K562 (cell line): ENCODE measurements at regions not wholly inside any gene's neighbourhood (a gene's known extent, or its start where the extent isn't known, plus 50 kb on each side); places are given as distances from the start of the nearest gene placed in this dataset.

ENCODE experiments used
- ATAC-seq: fragments of 200-7000 bp; cut with Tn5 transposase; 3 replicates; pipeline ENCODE4 v1.9.1; 2020; ENCODE audit warnings: moderate library complexity
- BruUV-seq: library from RNA; stranded (reverse); fragments of 400-500 nt; replicated peaks from 2 replicates; lab custom pipeline; 2021; lab: Mats Ljungman, UMichigan
- CTCF ChIA-PET: fragments of 300-600 bp; formaldehyde crosslinking; extraction: SDS; loops from one replicate; lab custom pipeline; 2021; ENCODE audit warnings: low intra/inter-chr PET ratio; lab: Yijun Ruan, JAX
- POLR2A ChIA-PET: fragments of 300-600, 350-650 bp; sonication (Branson Sonifier 250); formaldehyde crosslinking; extraction: SDS; loops from one replicate; lab custom pipeline; 2021; ENCODE audit warnings: antibody characterized with exemption, inconsistent platforms; lab: Yijun Ruan, JAX
- DNase-seq, 4 experiments: peaks; one replicate each; pipeline versions ENCODE4 v3.0.0 to v3.0.0-alpha.2; 2011 to 2018; ENCODE audit warnings: low spot score in 3 of 4, mixed read lengths in 3 of 4; ENCODE audit errors: extremely low read depth in 1 of 4
- FAIRE-seq: peaks from 2 replicates; lab custom pipeline; 2011; peaks lifted over from hg19 to GRCh38; lab: Jason Lieb, UNC
- H2AFZ ChIP-seq: 2 replicates; pipeline ENCODE4 v1.6.0; 2011; ENCODE audit warnings: low read depth, low read length, control low read depth, inconsistent platforms
- H3K27ac ChIP-seq: fragments of 200-600 bp; 3 replicates; pipeline ENCODE4 v1.8.0; 2011; ENCODE audit warnings: low read depth, mild to moderate bottlenecking, control low read depth, inconsistent platforms, low read length, moderate library complexity, mixed read lengths; ENCODE audit errors: extremely low read depth
- H3K27me3 ChIP-seq, 2 experiments: fragments of 300-600 bp in 1 of 2; 2 replicates in 1 of 2; 3 replicates in 1 of 2; pipeline versions ENCODE4 v1.6.0 to v1.8.0; 2011; ENCODE audit warnings: inconsistent platforms in 2 of 2, low read length in 2 of 2, mild to moderate bottlenecking in 1 of 2, mixed read lengths in 1 of 2, moderate library complexity in 1 of 2; ENCODE audit not compliant: control insufficient read depth in 2 of 2, insufficient read depth in 2 of 2
- H3K36me3 ChIP-seq: fragments of 300-600 bp; 3 replicates; pipeline ENCODE4 v1.8.0; 2011; ENCODE audit warnings: mild to moderate bottlenecking, low read length, inconsistent platforms; ENCODE audit not compliant: control insufficient read depth, insufficient read depth
- H3K4me1 ChIP-seq, 2 experiments: fragments of 200-600 bp in 1 of 2; replicated peaks in 1 of 2; 2 replicates in 1 of 2; 3 replicates in 1 of 2; pipeline versions ENCODE4 v1.5.1 to v1.8.0; 2011; ENCODE audit warnings: inconsistent platforms in 2 of 2, low read length in 2 of 2, mild to moderate bottlenecking in 1 of 2, mixed read lengths in 1 of 2, moderate library complexity in 1 of 2; ENCODE audit not compliant: control insufficient read depth in 2 of 2, insufficient read depth in 2 of 2
- H3K4me2 ChIP-seq: 2 replicates; pipeline ENCODE4 v1.6.1; 2011; ENCODE audit warnings: low read length, control low read depth, inconsistent platforms, mixed read lengths; ENCODE audit not compliant: insufficient read depth
- H3K4me3 ChIP-seq: fragments of 200-600 bp; sonication (generic), shearing (Covaris generic); 2 replicates; pipeline ENCODE4 v1.5.1; 2016; ENCODE audit warnings: control low read depth, inconsistent platforms
- H3K79me2 ChIP-seq: fragments of 200-600 bp; 3 replicates; pipeline ENCODE4 v1.8.0; 2011; ENCODE audit warnings: low read length, inconsistent platforms; ENCODE audit not compliant: control insufficient read depth, insufficient read depth
- H3K9ac ChIP-seq, 2 experiments: 2 replicates each; pipeline versions ENCODE4 v1.6.0 to v1.6.1; 2011; ENCODE audit warnings: low read depth in 2 of 2, low read length in 2 of 2, control low read depth in 1 of 2, inconsistent platforms in 1 of 2, mild to moderate bottlenecking in 1 of 2, mixed read lengths in 1 of 2; ENCODE audit not compliant: insufficient read depth in 1 of 2
- H3K9me1 ChIP-seq: one replicate; pipeline ENCODE4 v1.6.0; 2011; ENCODE audit warnings: inconsistent platforms, mild to moderate bottlenecking, low read length, moderate library complexity; ENCODE audit not compliant: control insufficient read depth, insufficient read depth
- H3K9me3 ChIP-seq: replicated peaks from 2 replicates; pipeline ENCODE4 v1.5.1; 2011; ENCODE audit warnings: low read depth, low read length, inconsistent platforms; ENCODE audit not compliant: control insufficient read depth, insufficient read depth
- H4K20me1 ChIP-seq: replicated peaks from 2 replicates; pipeline ENCODE4 v1.6.1; 2011; ENCODE audit warnings: low read length, inconsistent platforms, mixed read lengths; ENCODE audit not compliant: control insufficient read depth, insufficient read depth
- ELF4 ChIP-seq: fragments of 450-650 bp; formaldehyde crosslinking; IDR thresholded peaks from 2 replicates; pipeline ENCODE4 v1.4.0; 2022; ENCODE audit warnings: missing genetic modification characterization
- NFATC3 ChIP-seq: fragments of 450-650 bp; IDR thresholded peaks from 2 replicates; pipeline ENCODE4 v1.6.1; 2017; ENCODE audit warnings: mild to moderate bottlenecking
- SP2 ChIP-seq: IDR thresholded peaks from 2 replicates; pipeline ENCODE4 v1.6.1; 2011; ENCODE audit warnings: mild to moderate bottlenecking, low read depth, low read length, moderate library complexity; ENCODE audit not compliant: poor library complexity, severe bottlenecking; ENCODE audit errors: extremely low read depth
- TRIM24 ChIP-seq, 2 experiments: fragments of 450-650 bp; IDR thresholded peaks; 2 replicates each; pipeline ENCODE4 v1.6.1; 2016
- ZEB2 ChIP-seq: fragments of 450-650 bp; IDR thresholded peaks from 2 replicates; pipeline ENCODE4 v1.6.1; 2016
- ZNF77 ChIP-seq: fragments of 250-450 bp; sonication (Bioruptor Pico); IDR thresholded peaks from 2 replicates; pipeline ENCODE4 v1.5.0; 2020
- WGBS: fragments of 100-300 bp; shearing (Covaris generic); methylation state at CpG from one replicate; pipeline ENCODE4 v1.1.6; 2016; ENCODE audit warnings: low coverage, mixed read lengths; ENCODE audit not compliant: insufficient coverage; ENCODE audit errors: missing lambda C conversion rate; 5-methylcytosine and 5-hydroxymethylcytosine counted together
- in situ Hi-C: fragments of 300-500 bp; cut with MboI; formaldehyde crosslinking; loops from 4 replicates; pipeline ENCODE4 v1.15.0; 2018; ENCODE audit warnings: inconsistent platforms, mixed read lengths
- intact Hi-C: fragments of 100-400 bp; cut with micrococcal nuclease; formaldehyde crosslinking; loops from 2 replicates; pipeline ENCODE4 v1.14.2; 2022
- TF ChIP-seq, protein P1 (sequence below): fragments of 450-650 bp; IDR thresholded peaks from 2 replicates; pipeline ENCODE4 v1.6.1; 2016; ENCODE audit warnings: mild to moderate bottlenecking
- TF ChIP-seq, protein P2 (sequence below): fragments of 250-450 bp; sonication (Bioruptor Pico); IDR thresholded peaks from 2 replicates; pipeline ENCODE4 v1.4.0; 2020
- TF ChIP-seq, protein P3 (sequence below): fragments of 450-650 bp; IDR thresholded peaks from 2 replicates; pipeline ENCODE4 v1.7.0; 2016; ENCODE audit warnings: borderline replicate concordance

DNA sequence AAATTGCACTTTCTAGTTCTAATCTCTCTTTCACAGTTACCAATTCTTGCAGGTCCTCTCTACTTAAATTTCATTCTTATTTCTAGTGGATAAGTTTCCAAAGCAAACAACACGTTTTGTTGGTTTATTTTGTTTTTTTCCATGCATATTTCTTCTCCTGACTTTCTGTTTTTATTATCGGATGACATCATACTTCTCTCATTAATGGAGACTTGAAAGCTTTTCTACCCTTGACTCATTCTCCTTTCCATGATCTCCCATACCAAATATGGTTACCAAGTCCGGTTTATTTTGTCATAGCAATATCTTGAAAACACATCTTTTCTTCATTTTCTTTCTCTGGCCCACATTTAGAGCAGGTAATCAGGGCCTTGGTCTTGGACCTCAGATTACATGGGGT is 796.5 kb downstream of the GALC start:
- H3K79me2 ChIP-seq = no peaks in the 10 kb centered on the region
- no peaks in the 10 kb centered on the region for H4K20me1 ChIP-seq
- no peak for FAIRE-seq
- H3K9ac ChIP-seq = no peak overlapping the region
- DNase-seq = no peak
- H3K27ac ChIP-seq = no peak overlapping the region
- no peaks in the 10 kb centered on the region for H3K27me3 ChIP-seq
- intact Hi-C loops (no loop called here), in situ Hi-C loops (no loop called here)
- H3K4me1 ChIP-seq = no peaks in the 10 kb centered on the region
- no peak overlapping the region for H2AFZ ChIP-seq
- no peaks in the 10 kb centered on the region for H3K9me1 ChIP-seq
- no peak for ATAC-seq
- H3K4me2 ChIP-seq = no peak overlapping the region
- no peak overlapping the region for H3K4me3 ChIP-seq
- no TSS peak for BruUV-seq
- no peak for TF ChIP-seq NFATC3
- TF ChIP-seq TRIM24 (IDR thresholded peaks at IDR 0.05) = no peak
- TF ChIP-seq, protein P1, sequence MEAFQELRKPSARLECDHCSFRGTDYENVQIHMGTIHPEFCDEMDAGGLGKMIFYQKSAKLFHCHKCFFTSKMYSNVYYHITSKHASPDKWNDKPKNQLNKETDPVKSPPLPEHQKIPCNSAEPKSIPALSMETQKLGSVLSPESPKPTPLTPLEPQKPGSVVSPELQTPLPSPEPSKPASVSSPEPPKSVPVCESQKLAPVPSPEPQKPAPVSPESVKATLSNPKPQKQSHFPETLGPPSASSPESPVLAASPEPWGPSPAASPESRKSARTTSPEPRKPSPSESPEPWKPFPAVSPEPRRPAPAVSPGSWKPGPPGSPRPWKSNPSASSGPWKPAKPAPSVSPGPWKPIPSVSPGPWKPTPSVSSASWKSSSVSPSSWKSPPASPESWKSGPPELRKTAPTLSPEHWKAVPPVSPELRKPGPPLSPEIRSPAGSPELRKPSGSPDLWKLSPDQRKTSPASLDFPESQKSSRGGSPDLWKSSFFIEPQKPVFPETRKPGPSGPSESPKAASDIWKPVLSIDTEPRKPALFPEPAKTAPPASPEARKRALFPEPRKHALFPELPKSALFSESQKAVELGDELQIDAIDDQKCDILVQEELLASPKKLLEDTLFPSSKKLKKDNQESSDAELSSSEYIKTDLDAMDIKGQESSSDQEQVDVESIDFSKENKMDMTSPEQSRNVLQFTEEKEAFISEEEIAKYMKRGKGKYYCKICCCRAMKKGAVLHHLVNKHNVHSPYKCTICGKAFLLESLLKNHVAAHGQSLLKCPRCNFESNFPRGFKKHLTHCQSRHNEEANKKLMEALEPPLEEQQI = no peak
- TF ChIP-seq, protein P2, sequence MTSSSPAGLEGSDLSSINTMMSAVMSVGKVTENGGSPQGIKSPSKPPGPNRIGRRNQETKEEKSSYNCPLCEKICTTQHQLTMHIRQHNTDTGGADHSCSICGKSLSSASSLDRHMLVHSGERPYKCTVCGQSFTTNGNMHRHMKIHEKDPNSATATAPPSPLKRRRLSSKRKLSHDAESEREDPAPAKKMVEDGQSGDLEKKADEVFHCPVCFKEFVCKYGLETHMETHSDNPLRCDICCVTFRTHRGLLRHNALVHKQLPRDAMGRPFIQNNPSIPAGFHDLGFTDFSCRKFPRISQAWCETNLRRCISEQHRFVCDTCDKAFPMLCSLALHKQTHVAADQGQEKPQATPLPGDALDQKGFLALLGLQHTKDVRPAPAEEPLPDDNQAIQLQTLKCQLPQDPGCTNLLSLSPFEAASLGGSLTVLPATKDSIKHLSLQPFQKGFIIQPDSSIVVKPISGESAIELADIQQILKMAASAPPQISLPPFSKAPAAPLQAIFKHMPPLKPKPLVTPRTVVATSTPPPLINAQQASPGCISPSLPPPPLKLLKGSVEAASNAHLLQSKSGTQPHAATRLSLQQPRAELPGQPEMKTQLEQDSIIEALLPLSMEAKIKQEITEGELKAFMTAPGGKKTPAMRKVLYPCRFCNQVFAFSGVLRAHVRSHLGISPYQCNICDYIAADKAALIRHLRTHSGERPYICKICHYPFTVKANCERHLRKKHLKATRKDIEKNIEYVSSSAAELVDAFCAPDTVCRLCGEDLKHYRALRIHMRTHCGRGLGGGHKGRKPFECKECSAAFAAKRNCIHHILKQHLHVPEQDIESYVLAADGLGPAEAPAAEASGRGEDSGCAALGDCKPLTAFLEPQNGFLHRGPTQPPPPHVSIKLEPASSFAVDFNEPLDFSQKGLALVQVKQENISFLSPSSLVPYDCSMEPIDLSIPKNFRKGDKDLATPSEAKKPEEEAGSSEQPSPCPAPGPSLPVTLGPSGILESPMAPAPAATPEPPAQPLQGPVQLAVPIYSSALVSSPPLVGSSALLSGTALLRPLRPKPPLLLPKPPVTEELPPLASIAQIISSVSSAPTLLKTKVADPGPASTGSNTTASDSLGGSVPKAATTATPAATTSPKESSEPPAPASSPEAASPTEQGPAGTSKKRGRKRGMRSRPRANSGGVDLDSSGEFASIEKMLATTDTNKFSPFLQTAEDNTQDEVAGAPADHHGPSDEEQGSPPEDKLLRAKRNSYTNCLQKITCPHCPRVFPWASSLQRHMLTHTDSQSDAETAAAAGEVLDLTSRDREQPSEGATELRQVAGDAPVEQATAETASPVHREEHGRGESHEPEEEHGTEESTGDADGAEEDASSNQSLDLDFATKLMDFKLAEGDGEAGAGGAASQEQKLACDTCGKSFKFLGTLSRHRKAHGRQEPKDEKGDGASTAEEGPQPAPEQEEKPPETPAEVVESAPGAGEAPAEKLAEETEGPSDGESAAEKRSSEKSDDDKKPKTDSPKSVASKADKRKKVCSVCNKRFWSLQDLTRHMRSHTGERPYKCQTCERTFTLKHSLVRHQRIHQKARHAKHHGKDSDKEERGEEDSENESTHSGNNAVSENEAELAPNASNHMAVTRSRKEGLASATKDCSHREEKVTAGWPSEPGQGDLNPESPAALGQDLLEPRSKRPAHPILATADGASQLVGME (CRISPR knock-in tag) = no peak
- TF ChIP-seq ELF4 (CRISPR knock-in tag) = no peak
- no peak for TF ChIP-seq ZEB2
- TF ChIP-seq ZNF77 (CRISPR knock-in tag) = no peak
- TF ChIP-seq, protein P3, sequence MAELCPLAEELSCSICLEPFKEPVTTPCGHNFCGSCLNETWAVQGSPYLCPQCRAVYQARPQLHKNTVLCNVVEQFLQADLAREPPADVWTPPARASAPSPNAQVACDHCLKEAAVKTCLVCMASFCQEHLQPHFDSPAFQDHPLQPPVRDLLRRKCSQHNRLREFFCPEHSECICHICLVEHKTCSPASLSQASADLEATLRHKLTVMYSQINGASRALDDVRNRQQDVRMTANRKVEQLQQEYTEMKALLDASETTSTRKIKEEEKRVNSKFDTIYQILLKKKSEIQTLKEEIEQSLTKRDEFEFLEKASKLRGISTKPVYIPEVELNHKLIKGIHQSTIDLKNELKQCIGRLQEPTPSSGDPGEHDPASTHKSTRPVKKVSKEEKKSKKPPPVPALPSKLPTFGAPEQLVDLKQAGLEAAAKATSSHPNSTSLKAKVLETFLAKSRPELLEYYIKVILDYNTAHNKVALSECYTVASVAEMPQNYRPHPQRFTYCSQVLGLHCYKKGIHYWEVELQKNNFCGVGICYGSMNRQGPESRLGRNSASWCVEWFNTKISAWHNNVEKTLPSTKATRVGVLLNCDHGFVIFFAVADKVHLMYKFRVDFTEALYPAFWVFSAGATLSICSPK = no peak
- TF ChIP-seq SP2 = no peak
- ChIA-PET POLR2A (no interaction called here), CTCF (no interaction called here)
- no peaks in the 10 kb centered on the region for H3K9me3 ChIP-seq
- WGBS = 0% methylated on average over 2 of the region's 3 CpGs
- no peaks in the 10 kb centered on the region for H3K36me3 ChIP-seq
